ENCODE measurements at regions not wholly inside any gene's neighbourhood (a gene's known extent, or its start where the extent isn't known, plus 50 kb on each side); places are given as distances from the start of the nearest gene placed in this dataset.

GRCh38 chr6:134531611-134532010 is 213.7 kb upstream of the SGK1 start:
- H3K4me1 ChIP-seq (ENCODE audit: control insufficient read depth in 2 of 2, insufficient read depth in 1 of 2, low read depth in 1 of 2, low read length in 2 of 2), result no peaks in the 10 kb centered on the region
- H2AK5ac ChIP-seq (ENCODE audit: low read depth, low read length), result no peak overlapping the region
- no peak overlapping the region for H3K18ac ChIP-seq (ENCODE audit: low read length)
- no peak overlapping the region for H3K4me3 ChIP-seq (ENCODE audit: low read length in 2 of 2)
- no peak overlapping the region for H2BK12ac ChIP-seq (ENCODE audit: low read length)
- H3K14ac ChIP-seq (ENCODE audit: low read length), result no peak overlapping the region
- no peaks in the 10 kb centered on the region for H3K9me3 ChIP-seq (replicated peaks in 1 of 2; ENCODE audit: control insufficient read depth in 2 of 2, insufficient read depth in 1 of 2, low read depth in 1 of 2, low read length in 2 of 2)
- H2BK15ac ChIP-seq (ENCODE audit: low read length), result no peak overlapping the region
- no peak overlapping the region for H3K4ac ChIP-seq (ENCODE audit: low read length)
- no peak overlapping the region for H3K23ac ChIP-seq (ENCODE audit: low read depth, low read length, poor library complexity)
- H3K36me3 ChIP-seq (replicated peaks in 1 of 2; ENCODE audit: control insufficient read depth in 2 of 2, insufficient read depth in 2 of 2, low read length in 2 of 2), result no peaks in the 10 kb centered on the region
- no peak overlapping the region for H4K91ac ChIP-seq (ENCODE audit: low read depth, low read length, poor library complexity)
- H3K9ac ChIP-seq (ENCODE audit: low read depth, low read length, poor library complexity), result no peak overlapping the region
- no peaks in the 10 kb centered on the region for H3K27me3 ChIP-seq (ENCODE audit: control insufficient read depth in 3 of 3, insufficient read depth in 3 of 3, low read depth in 1 of 3, low read length in 3 of 3)
- H3K27ac ChIP-seq (replicated peaks; ENCODE audit: low read length), result no peak overlapping the region
- no peak overlapping the region for H4K8ac ChIP-seq (ENCODE audit: low read depth, low read length)
- no peaks in the 10 kb centered on the region for H3K79me1 ChIP-seq (ENCODE audit: low read depth, low read length)
- no peak overlapping the region for H2BK120ac ChIP-seq (ENCODE audit: low read depth, low read length)
- no peak overlapping the region for H2AFZ ChIP-seq (ENCODE audit: low read length)
- no peak overlapping the region for H2BK5ac ChIP-seq (ENCODE audit: low read length)
- DNase-seq (ENCODE audit: low spot score), result no peak
- no peak overlapping the region for H3K4me2 ChIP-seq (ENCODE audit: insufficient read depth, low read length, poor library complexity, severe bottlenecking)

- H3K14ac ChIP-seq (ENCODE audit: low read length), result no peak overlapping the region
- no CpG with 5 or more reads among the region's 2 CpGs for WGBS, 2 donors (ENCODE audit: extremely low coverage in 2 of 2, insufficient read length in 2 of 2, insufficient replicate concordance in 1 of 2)
- H3K4me1 ChIP-seq (ENCODE audit: control insufficient read depth in 2 of 2, insufficient read depth in 1 of 2, low read depth in 1 of 2, low read length in 2 of 2), result no peaks in the 10 kb centered on the region
- no peaks in the 10 kb centered on the region for H3K36me3 ChIP-seq (replicated peaks in 1 of 2; ENCODE audit: control insufficient read depth in 2 of 2, insufficient read depth in 2 of 2, low read length in 2 of 2)
- H2AK5ac ChIP-seq (ENCODE audit: low read depth, low read length), result no peak overlapping the region
- no peak overlapping the region for H2BK12ac ChIP-seq (ENCODE audit: low read length)
- H2AFZ ChIP-seq (ENCODE audit: low read length), result no peak overlapping the region
- H2BK15ac ChIP-seq (ENCODE audit: low read length), result no peak overlapping the region
- no peak for DNase-seq (ENCODE audit: low spot score)
- no peaks in the 10 kb centered on the region for H3K79me1 ChIP-seq (ENCODE audit: low read depth, low read length)
- no peak overlapping the region for H3K4me2 ChIP-seq (ENCODE audit: insufficient read depth, low read length, poor library complexity, severe bottlenecking)
- H3K4me3 ChIP-seq (ENCODE audit: low read length in 2 of 2), result no peak overlapping the region
- H2BK120ac ChIP-seq (ENCODE audit: low read depth, low read length), result no peak overlapping the region
- H3K4ac ChIP-seq (ENCODE audit: low read length), result no peak overlapping the region
- no peak overlapping the region for H3K18ac ChIP-seq (ENCODE audit: low read length)
- H3K9ac ChIP-seq (ENCODE audit: low read depth, low read length, poor library complexity), result no peak overlapping the region
- H4K8ac ChIP-seq (ENCODE audit: low read depth, low read length), result no peak overlapping the region
- no peak overlapping the region for H4K91ac ChIP-seq (ENCODE audit: low read depth, low read length, poor library complexity)
- no peak overlapping the region for H2BK5ac ChIP-seq (ENCODE audit: low read length)
- no peaks in the 10 kb centered on the region for H3K9me3 ChIP-seq (replicated peaks in 1 of 2; ENCODE audit: control insufficient read depth in 2 of 2, insufficient read depth in 1 of 2, low read depth in 1 of 2, low read length in 2 of 2)
- H3K23ac ChIP-seq (ENCODE audit: low read depth, low read length, poor library complexity), result no peak overlapping the region
- H3K27me3 ChIP-seq (ENCODE audit: control insufficient read depth in 3 of 3, insufficient read depth in 3 of 3, low read depth in 1 of 3, low read length in 3 of 3), result no peaks in the 10 kb centered on the region
- no peak overlapping the region for H3K27ac ChIP-seq (replicated peaks; ENCODE audit: low read length)
These were observed 213.3 kb upstream of the SGK1 start for GRCh38 chr6:134531188-134531551.

- Histone ChIP-seq H3K36me3 (replicated peaks in 1 of 2; ENCODE audit: control insufficient read depth in 2 of 2, insufficient read depth in 2 of 2, low read length in 2 of 2) (no peaks in the 10 kb centered on the region), H3K27me3 (ENCODE audit: control insufficient read depth in 3 of 3, insufficient read depth in 3 of 3, low read depth in 1 of 3, low read length in 3 of 3) (no peaks in the 10 kb centered on the region), H2AK5ac (ENCODE audit: low read depth, low read length) (no peak overlapping the region), H3K79me1 (ENCODE audit: low read depth, low read length) (no peaks in the 10 kb centered on the region), H3K4me2 (ENCODE audit: insufficient read depth, low read length, poor library complexity, severe bottlenecking) (no peak overlapping the region), H2BK120ac (ENCODE audit: low read depth, low read length) (no peak overlapping the region), H3K14ac (ENCODE audit: low read length) (no peak overlapping the region), H4K91ac (ENCODE audit: low read depth, low read length, poor library complexity) (no peak overlapping the region), H3K18ac (ENCODE audit: low read length) (no peak overlapping the region), H3K9me3 (replicated peaks in 1 of 2; ENCODE audit: control insufficient read depth in 2 of 2, insufficient read depth in 1 of 2, low read depth in 1 of 2, low read length in 2 of 2) (no peaks in the 10 kb centered on the region), H2BK15ac (ENCODE audit: low read length) (no peak overlapping the region), H2BK5ac (ENCODE audit: low read length) (no peak overlapping the region), H2BK12ac (ENCODE audit: low read length) (no peak overlapping the region), H4K8ac (ENCODE audit: low read depth, low read length) (no peak overlapping the region), H3K23ac (ENCODE audit: low read depth, low read length, poor library complexity) (no peak overlapping the region), H3K4me1 (ENCODE audit: control insufficient read depth in 2 of 2, insufficient read depth in 1 of 2, low read depth in 1 of 2, low read length in 2 of 2) (no peaks in the 10 kb centered on the region), H3K4ac (ENCODE audit: low read length) (no peak overlapping the region), H3K27ac (replicated peaks; ENCODE audit: low read length) (no peak overlapping the region), H3K9ac (ENCODE audit: low read depth, low read length, poor library complexity) (no peak overlapping the region), H3K4me3 (ENCODE audit: low read length in 2 of 2) (no peak overlapping the region), H2AFZ (ENCODE audit: low read length) (no peak overlapping the region)
- no peak for DNase-seq (ENCODE audit: low spot score)
- whole genome bisulfite sequencing, 2 donors (ENCODE audit: extremely low coverage in 2 of 2, insufficient read length in 2 of 2, insufficient replicate concordance in 1 of 2), result no CpG with 5 or more reads among the region's 4 CpGs
These were observed 212.0 kb upstream of the SGK1 start for GRCh38 chr6:134529921-134530320.

- H3K14ac ChIP-seq (ENCODE audit: low read length), result no peak overlapping the region
- no peak for DNase-seq (ENCODE audit: low spot score)
- no peaks in the 10 kb centered on the region for H3K79me1 ChIP-seq (ENCODE audit: low read depth, low read length)
- no peak overlapping the region for H4K8ac ChIP-seq (ENCODE audit: low read depth, low read length)
- H2BK120ac ChIP-seq (ENCODE audit: low read depth, low read length), result no peak overlapping the region
- no peak overlapping the region for H4K91ac ChIP-seq (ENCODE audit: low read depth, low read length, poor library complexity)
- no peak overlapping the region for H2AFZ ChIP-seq (ENCODE audit: low read length)
- no peaks in the 10 kb centered on the region for H3K36me3 ChIP-seq (replicated peaks in 1 of 2; ENCODE audit: control insufficient read depth in 2 of 2, insufficient read depth in 2 of 2, low read length in 2 of 2)
- no peak overlapping the region for H3K18ac ChIP-seq (ENCODE audit: low read length)
- H2BK15ac ChIP-seq (ENCODE audit: low read length), result no peak overlapping the region
- no peaks in the 10 kb centered on the region for H3K4me1 ChIP-seq (ENCODE audit: control insufficient read depth in 2 of 2, insufficient read depth in 1 of 2, low read depth in 1 of 2, low read length in 2 of 2)
- no peaks in the 10 kb centered on the region for H3K27me3 ChIP-seq (ENCODE audit: control insufficient read depth in 3 of 3, insufficient read depth in 3 of 3, low read depth in 1 of 3, low read length in 3 of 3)
- H3K27ac ChIP-seq (replicated peaks; ENCODE audit: low read length), result no peak overlapping the region
- no peak overlapping the region for H2BK12ac ChIP-seq (ENCODE audit: low read length)
- H2BK5ac ChIP-seq (ENCODE audit: low read length), result no peak overlapping the region
- H3K4ac ChIP-seq (ENCODE audit: low read length), result no peak overlapping the region
- H3K4me2 ChIP-seq (ENCODE audit: insufficient read depth, low read length, poor library complexity, severe bottlenecking), result no peak overlapping the region
- no peak overlapping the region for H3K23ac ChIP-seq (ENCODE audit: low read depth, low read length, poor library complexity)
- H3K4me3 ChIP-seq (ENCODE audit: low read length in 2 of 2), result no peak overlapping the region
- no peak overlapping the region for H3K9ac ChIP-seq (ENCODE audit: low read depth, low read length, poor library complexity)
- no peak overlapping the region for H2AK5ac ChIP-seq (ENCODE audit: low read depth, low read length)
- no peaks in the 10 kb centered on the region for H3K9me3 ChIP-seq (replicated peaks in 1 of 2; ENCODE audit: control insufficient read depth in 2 of 2, insufficient read depth in 1 of 2, low read depth in 1 of 2, low read length in 2 of 2)
These were observed 211.4 kb upstream of the SGK1 start for GRCh38 chr6:134529305-134529704.

Measured in neuronal stem cell (in vitro differentiated cells).